A549 (cell line): ENCODE measurements at regions not wholly inside any gene's neighbourhood (a gene's known extent, or its start where the extent isn't known, plus 50 kb on each side); places are given as distances from the start of the nearest gene placed in this dataset.
A peak's percentile ranks its signal among the peaks of the same experiment; 100 is the strongest.

Source experiments
- ATAC-seq, 2 experiments: fragments of 200-7000 bp in 1 of 2; fragments of >200 bp in 1 of 2; cut with Nextera tagmentation in 1 of 2; cut with Tn5 transposase in 1 of 2; 3 replicates each; pipeline versions ENCODE4 v1.8.0 to v1.9.1; 2018 to 2020; ENCODE audit warnings: mild to moderate bottlenecking in 1 of 2, moderate library complexity in 1 of 2
- CTCF ChIA-PET: fragments of 300-600 bp; sonication (Branson Sonifier 250); formaldehyde crosslinking; extraction: SDS; loops from one replicate; lab custom pipeline; 2021; ENCODE audit warnings: antibody characterized with exemption, inconsistent platforms; lab: Yijun Ruan, JAX
- POLR2A ChIA-PET: fragments of 350-600 bp; formaldehyde crosslinking; extraction: SDS; loops from one replicate; lab custom pipeline; 2021; ENCODE audit warnings: antibody characterized with exemption, inconsistent platforms; lab: Yijun Ruan, JAX
- DNase-seq, 2 experiments: peaks; one replicate each; pipeline versions ENCODE4 v3.0.0 to v3.0.0-alpha.2; 2011 to 2016; ENCODE audit warnings: low read depth in 1 of 2, low spot score in 1 of 2
- FAIRE-seq: peaks from 2 replicates; lab custom pipeline; 2011; peaks lifted over from hg19 to GRCh38; lab: Jason Lieb, UNC
- H3K27ac ChIP-seq, 2 experiments: fragments of >200 bp; sonication (Bioruptor Twin); formaldehyde crosslinking; 3 replicates each; pipeline ENCODE4 v1.5.1; 2016 to 2017
- H3K4me1 ChIP-seq: fragments of >200 bp; sonication (Bioruptor Twin); formaldehyde crosslinking; 3 replicates; pipeline ENCODE4 v1.6.1; 2016
- H3K4me2 ChIP-seq: fragments of >200 bp; sonication (Bioruptor Twin); formaldehyde crosslinking; 3 replicates; pipeline ENCODE4 v1.6.1; 2016
- H3K4me3 ChIP-seq: fragments of >200 bp; sonication (Bioruptor Twin); formaldehyde crosslinking; 3 replicates; pipeline ENCODE4 v1.5.1; 2016
- H3K9me3 ChIP-seq: fragments of >200 bp; sonication (Bioruptor Twin); formaldehyde crosslinking; 3 replicates; pipeline ENCODE4 v1.6.1; 2016
- BHLHE40 ChIP-seq: IDR thresholded peaks from 2 replicates; pipeline ENCODE4 v1.6.1; 2012; ENCODE audit warnings: low read depth, low read length, inconsistent platforms
- CBX8 ChIP-seq: fragments of 200-600 bp; sonication (generic); IDR thresholded peaks from 2 replicates; pipeline ENCODE4 v1.6.1; 2016
- CEBPB ChIP-seq, 2 experiments: fragments of >200 bp in 1 of 2; sonication (Bioruptor Twin) in 1 of 2; formaldehyde crosslinking in 1 of 2; IDR thresholded peaks; 2 replicates each; pipeline ENCODE4 v1.6.1; 2012 to 2016
- CHD2 ChIP-seq: fragments of 150-350 bp; IDR thresholded peaks from 2 replicates; pipeline ENCODE4 v1.6.1; 2014; ENCODE audit warnings: low read length; ENCODE audit not compliant: partially characterized antibody
- CHD4 ChIP-seq: fragments of 200-600 bp; sonication (generic); IDR thresholded peaks from 2 replicates; pipeline ENCODE4 v1.6.1; 2016; ENCODE audit warnings: antibody characterized with exemption, mild to moderate bottlenecking, borderline replicate concordance
- E2F6 ChIP-seq: IDR thresholded peaks from 2 replicates; pipeline ENCODE4 v1.6.1; 2012; ENCODE audit warnings: low read depth, borderline replicate concordance
- EHF ChIP-seq: fragments of 250-450 bp; sonication (Bioruptor Pico); IDR thresholded peaks from 2 replicates; pipeline ENCODE4 v1.5.0; 2020; ENCODE audit warnings: mild to moderate bottlenecking
- EHMT2 ChIP-seq: fragments of 200-600 bp; sonication (generic); IDR thresholded peaks from 2 replicates; pipeline ENCODE4 v1.6.1; 2016; ENCODE audit warnings: antibody characterized with exemption, low read depth, mild to moderate bottlenecking, moderate library complexity
- ELK1 ChIP-seq: fragments of 150-350 bp; IDR thresholded peaks from 2 replicates; pipeline ENCODE4 v1.6.1; 2014; ENCODE audit warnings: low read depth, mild to moderate bottlenecking, low read length
- ESRRA ChIP-seq: fragments of 150-350 bp; IDR thresholded peaks from 2 replicates; pipeline ENCODE4 v1.6.1; 2014; ENCODE audit warnings: mild to moderate bottlenecking, low read length, borderline replicate concordance
- FOSL2 ChIP-seq, 2 experiments: fragments of 450-650 bp in 1 of 2; fragments of >200 bp in 1 of 2; sonication (Bioruptor Twin) in 1 of 2; formaldehyde crosslinking; IDR thresholded peaks; 2 replicates each; pipeline versions ENCODE4 v1.5.0 to v1.6.1; 2016 to 2020; ENCODE audit warnings: mild to moderate bottlenecking in 1 of 2, moderate library complexity in 1 of 2
- FOXS1 ChIP-seq: fragments of 250-450 bp; sonication (Bioruptor Pico); IDR thresholded peaks from 2 replicates; pipeline ENCODE4 v1.5.0; 2020; ENCODE audit warnings: mild to moderate bottlenecking, moderate library complexity
- HDAC2 ChIP-seq: fragments of 200-600 bp; sonication (generic); IDR thresholded peaks from 2 replicates; pipeline ENCODE4 v1.6.1; 2016
- HES2 ChIP-seq: fragments of >200 bp; sonication (Bioruptor Twin); formaldehyde crosslinking; IDR thresholded peaks from 2 replicates; pipeline ENCODE4 v1.6.1; 2016
- HOXA7 ChIP-seq: fragments of 250-450 bp; sonication (Bioruptor Pico); IDR thresholded peaks from 2 replicates; pipeline ENCODE4 v1.5.0; 2020; ENCODE audit warnings: mild to moderate bottlenecking, moderate library complexity
- HOXB13 ChIP-seq: fragments of 250-450 bp; sonication (Bioruptor Pico); IDR thresholded peaks from 2 replicates; pipeline ENCODE4 v1.5.0; 2020; ENCODE audit warnings: low read depth, mild to moderate bottlenecking, moderate library complexity
- HOXB5 ChIP-seq: fragments of 250-450 bp; sonication (Bioruptor Pico); IDR thresholded peaks from 2 replicates; pipeline ENCODE4 v1.5.0; 2020; ENCODE audit warnings: mild to moderate bottlenecking, moderate library complexity
- JUN ChIP-seq, 2 experiments: fragments of >200 bp; sonication (Bioruptor Twin); formaldehyde crosslinking; IDR thresholded peaks; 2 replicates in 1 of 2; 3 replicates in 1 of 2; pipeline ENCODE4 v1.6.1; 2016 to 2017
- KDM1A ChIP-seq: fragments of 200-600 bp; sonication (generic); IDR thresholded peaks from 2 replicates; pipeline ENCODE4 v1.6.1; 2016; ENCODE audit warnings: low read depth, mild to moderate bottlenecking
- KDM5A ChIP-seq: fragments of 200-600 bp; sonication (generic); IDR thresholded peaks from 2 replicates; pipeline ENCODE4 v1.6.1; 2016; ENCODE audit warnings: antibody characterized with exemption, mild to moderate bottlenecking
- MAFK ChIP-seq: fragments of 450-650 bp; IDR thresholded peaks from 2 replicates; pipeline ENCODE4 v1.6.1; 2014; ENCODE audit not compliant: partially characterized antibody
- MAX ChIP-seq: IDR thresholded peaks from 2 replicates; pipeline ENCODE4 v1.6.1; 2012
- MAZ ChIP-seq: fragments of 150-350 bp; IDR thresholded peaks from 2 replicates; pipeline ENCODE4 v1.6.1; 2014; ENCODE audit warnings: antibody characterized with exemption, low read depth, low read length, borderline replicate concordance
- NPAS2 ChIP-seq: fragments of 250-450 bp; sonication (Bioruptor Pico); IDR thresholded peaks from 2 replicates; pipeline ENCODE4 v1.8.0; 2022; ENCODE audit warnings: mild to moderate bottlenecking, moderate library complexity, borderline replicate concordance
- NR3C1 ChIP-seq: fragments of >200 bp; sonication (Bioruptor Twin); formaldehyde crosslinking; IDR thresholded peaks from 3 replicates; pipeline ENCODE4 v1.6.1; 2017
- REST ChIP-seq: fragments of 200-600 bp; sonication (generic); IDR thresholded peaks from 2 replicates; pipeline ENCODE4 v1.6.1; 2016; ENCODE audit warnings: antibody characterized with exemption, mild to moderate bottlenecking, moderate library complexity
- RFX5 ChIP-seq: fragments of 450-650 bp; IDR thresholded peaks from 2 replicates; pipeline ENCODE4 v1.7.1; 2014; ENCODE audit warnings: antibody characterized with exemption, mild to moderate bottlenecking, moderate library complexity
- RNF2 ChIP-seq: fragments of 200-600 bp; sonication (generic); IDR thresholded peaks from 2 replicates; pipeline ENCODE4 v1.6.1; 2016; ENCODE audit warnings: low read depth, mild to moderate bottlenecking, antibody characterized with exemption, moderate library complexity, borderline replicate concordance
- SMC3 ChIP-seq: fragments of >200 bp; sonication (Bioruptor Twin); formaldehyde crosslinking; IDR thresholded peaks from 3 replicates; pipeline ENCODE4 v1.6.1; 2018; ENCODE audit warnings: inconsistent platforms
- TP53 ChIP-seq: fragments of 250-450 bp; sonication (Bioruptor Pico); IDR thresholded peaks from 2 replicates; pipeline ENCODE4 v1.5.0; 2021; ENCODE audit warnings: mild to moderate bottlenecking, moderate library complexity
- ZFP36 ChIP-seq: fragments of 450-650 bp; IDR thresholded peaks from 2 replicates; pipeline ENCODE4 v1.6.1; 2014; ENCODE audit warnings: borderline replicate concordance; ENCODE audit not compliant: partially characterized antibody
- ZNF302 ChIP-seq: fragments of 250-450 bp; sonication (Bioruptor Pico); IDR thresholded peaks from 2 replicates; pipeline ENCODE4 v1.9.0; 2021; ENCODE audit warnings: inconsistent platforms, mild to moderate bottlenecking, moderate library complexity
- ZSCAN20 ChIP-seq: fragments of 250-450 bp; sonication (Bioruptor Pico); IDR thresholded peaks from 2 replicates; pipeline ENCODE4 v1.8.0; 2022; ENCODE audit warnings: mild to moderate bottlenecking, moderate library complexity
- WGBS: methylation state at CpG from one replicate; pipeline ENCODE4 v1.1.6; 2017; ENCODE audit errors: missing lambda C conversion rate; 5-methylcytosine and 5-hydroxymethylcytosine counted together

- CTCF ChIA-PET, result no interaction called here
- H3K4me1 ChIP-seq, result no peaks in the 10 kb centered on the region
- no peak for DNase-seq
- peak; percentile 34 to 60; a peak in 3 of 6 replicates for ATAC-seq
- no peak for FAIRE-seq
- no peak overlapping the region for H3K4me2 ChIP-seq
- TF ChIP-seq ESRRA (no peak), KDM5A (no peak), CBX8 (no peak), EHF (CRISPR knock-in tag) (no peak), KDM1A (no peak), ELK1 (no peak), RFX5 (no peak), HES2 (no peak), MAFK (no peak), EHMT2 (no peak), TP53 (CRISPR knock-in tag) (no peak), NR3C1 (no peak), JUN (IDR thresholded peaks at IDR 0.05) (no peak), HDAC2 (no peak), ZSCAN20 (CRISPR knock-in tag) (no peak), FOSL2 (IDR thresholded peaks at IDR 0.05) (no peak), FOSL2 (CRISPR knock-in tag; IDR thresholded peaks at IDR 0.05) (no peak), SMC3 (no peak), CHD4 (no peak), NPAS2 (no peak), HOXB13 (no peak)
- TF ChIP-seq, all 56 proteins: peak for 0
- no peak overlapping the region for H3K27ac ChIP-seq
- no peaks in the 10 kb centered on the region for H3K9me3 ChIP-seq
- 0% methylated on average over 5 of the region's 5 CpGs for WGBS
- H3K4me3 ChIP-seq, result no peak overlapping the region
- POLR2A ChIA-PET, result no interaction called here
These were observed 153.6 kb upstream of the TMTC4 start for GRCh38 chr13:100828226-100828625.

- no peak for FAIRE-seq
- CTCF ChIA-PET, result no interaction called here
- 17% methylated on average over 8 of the region's 8 CpGs for WGBS
These were observed 153.0 kb upstream of the TMTC4 start for GRCh38 chr13:100827489-100828176.

GRCh38 chr13:100826441-100826840, 151.8 kb upstream of the TMTC4 start:
- H3K9me3 ChIP-seq, result no peaks in the 10 kb centered on the region
- no peak overlapping the region for H3K4me2 ChIP-seq
- ATAC-seq (no peak), DNase-seq (no peak), FAIRE-seq (no peak)
- POLR2A ChIA-PET, result no interaction called here
- H3K4me3 ChIP-seq, result no peak overlapping the region
- H3K27ac ChIP-seq, result no peak overlapping the region
- H3K4me1 ChIP-seq, result no peaks in the 10 kb centered on the region
- CTCF ChIA-PET, result no interaction called here
- WGBS, result 17% methylated on average over 3 of the region's 3 CpGs
- TF ChIP-seq KDM1A (no peak), MAX (no peak), MAZ (no peak), HOXB5 (CRISPR knock-in tag) (no peak), ESRRA (no peak), HOXA7 (no peak), ZNF302 (no peak), E2F6 (no peak), BHLHE40 (no peak), REST (no peak), CEBPB (IDR thresholded peaks at IDR 0.05) (no peak), ZSCAN20 (CRISPR knock-in tag) (no peak)

More at GRCh38 chr13:100827489-100828176, 153.0 kb upstream of the TMTC4 start:
- POLR2A ChIA-PET, result no interaction called here
- H3K4me3 ChIP-seq, result no peak overlapping the region
- H3K4me2 ChIP-seq, result no peak overlapping the region
- no peak for ATAC-seq
- no peak overlapping the region for H3K27ac ChIP-seq
- H3K4me1 ChIP-seq, result no peaks in the 10 kb centered on the region
- no peak for TF ChIP-seq HDAC2
- TF ChIP-seq CHD2, result no peak
- no peak for TF ChIP-seq FOXS1 (CRISPR knock-in tag)
- no peak for TF ChIP-seq MAX
- no peak for TF ChIP-seq RNF2
- TF ChIP-seq ZFP36, result no peak
- no peaks in the 10 kb centered on the region for H3K9me3 ChIP-seq
- DNase-seq, result no peak
